ENCODE measurements at regions not wholly inside any gene's neighbourhood (a gene's known extent, or its start where the extent isn't known, plus 50 kb on each side); places are given as distances from the start of the nearest gene placed in this dataset.
"Not testable (repeated sequence)": the region's sequence is repeated elsewhere in the genome, so short reads cannot be mapped to it uniquely, and the experiment has no call there.

DNA sequence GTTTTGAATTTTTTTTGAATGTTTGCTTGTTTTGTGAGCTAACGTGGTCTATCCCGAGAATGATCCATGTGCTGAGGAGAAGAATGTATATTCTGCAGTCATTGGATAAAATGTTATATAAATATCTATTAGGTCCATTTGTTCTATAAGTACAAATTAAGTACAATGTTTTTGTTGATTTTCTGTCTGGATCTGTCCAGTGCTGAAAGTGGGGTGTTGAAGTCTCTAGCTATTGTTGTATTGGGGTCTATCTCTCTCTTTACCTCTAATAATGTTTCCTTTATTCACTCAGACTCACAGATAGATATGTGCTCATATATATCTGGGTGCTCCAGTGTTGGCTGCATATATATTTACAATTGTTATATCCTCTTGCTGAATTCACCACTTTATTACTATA lies 144.8 kb upstream of the SETMAR start:
- no peak for DNase-seq

DNA sequence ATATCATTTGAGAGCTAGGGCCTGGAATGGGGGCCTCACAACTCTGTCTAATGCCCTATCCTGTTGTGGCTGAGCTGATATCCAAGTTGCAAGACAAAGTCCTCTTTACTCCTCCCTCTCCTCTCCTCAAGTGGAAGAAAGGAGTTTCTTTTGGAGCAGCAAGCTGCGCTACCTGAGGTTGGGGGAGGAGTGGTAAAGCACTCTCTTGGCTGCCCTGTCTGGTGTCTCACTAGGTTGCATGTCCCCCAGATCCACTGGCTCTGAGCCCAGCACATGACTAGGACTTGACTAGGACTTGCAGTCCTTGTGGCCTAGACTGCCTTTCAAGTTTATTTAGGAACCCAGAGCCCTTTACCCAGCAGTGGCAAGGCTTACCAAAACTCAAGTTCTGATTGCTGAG lies 141.1 kb upstream of the SETMAR start:
- DNase-seq, result no peak

DNA sequence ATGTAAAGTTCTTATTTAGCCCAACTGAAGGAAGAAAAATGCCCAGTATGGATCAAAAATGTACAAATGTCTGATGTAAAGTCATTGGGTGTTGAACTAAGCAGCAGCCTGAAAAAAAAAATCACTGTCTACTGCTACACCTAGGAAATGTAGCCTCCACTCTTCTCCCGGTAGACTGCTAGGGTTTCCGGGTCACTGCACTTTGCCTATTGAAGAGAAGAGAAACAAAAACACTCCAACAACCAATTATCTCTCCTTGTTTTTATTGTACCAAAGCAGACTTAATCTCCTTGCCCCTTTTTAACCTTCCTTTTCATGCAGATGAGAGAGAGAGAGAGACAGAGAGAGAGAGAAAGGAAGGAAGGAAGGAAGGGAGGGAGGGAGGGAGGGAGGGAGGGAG lies 140.2 kb upstream of the SETMAR start:
- no peak for DNase-seq

DNA sequence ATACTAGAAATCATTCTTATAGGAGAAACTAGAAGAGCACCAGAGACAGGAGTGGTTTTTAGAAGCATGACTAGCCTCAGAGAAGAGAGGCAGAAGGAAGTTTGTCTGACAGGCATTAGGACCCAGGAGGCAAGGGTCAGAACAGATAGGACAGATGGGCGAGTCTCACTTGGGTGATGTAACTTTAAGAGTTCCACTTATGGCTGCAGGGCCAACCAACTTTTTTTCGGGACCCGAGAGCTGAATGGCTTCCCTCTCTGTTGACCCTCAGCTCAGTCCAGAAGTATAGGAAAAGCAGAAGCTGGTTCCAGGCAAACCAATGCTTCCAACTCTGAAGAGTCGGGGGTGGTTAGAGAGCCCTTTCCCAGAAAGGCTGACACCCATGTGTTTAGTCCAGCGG lies 136.6 kb upstream of the SETMAR start:
- no peak for DNase-seq

DNA sequence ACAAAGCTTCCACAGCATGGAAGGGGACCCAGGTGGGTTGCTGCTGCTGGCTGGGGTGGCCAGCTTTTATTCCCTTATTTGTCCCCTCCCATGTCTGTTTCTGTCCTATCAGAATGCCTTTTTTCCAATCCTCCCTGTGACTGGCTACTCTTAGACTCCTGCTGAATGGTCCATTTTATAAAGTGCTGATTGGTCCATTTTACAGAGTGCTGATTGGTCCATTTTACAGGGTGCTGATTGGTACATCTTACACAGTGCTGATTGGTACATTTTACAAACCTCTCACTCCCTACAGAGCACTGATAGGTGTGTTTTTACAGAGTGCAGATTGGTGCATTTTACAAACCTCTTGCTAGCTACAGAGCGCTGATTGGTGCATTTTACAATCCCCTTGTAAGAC lies 135.9 kb upstream of the SETMAR start:
- DNase-seq, result not testable (repeated sequence)

DNA sequence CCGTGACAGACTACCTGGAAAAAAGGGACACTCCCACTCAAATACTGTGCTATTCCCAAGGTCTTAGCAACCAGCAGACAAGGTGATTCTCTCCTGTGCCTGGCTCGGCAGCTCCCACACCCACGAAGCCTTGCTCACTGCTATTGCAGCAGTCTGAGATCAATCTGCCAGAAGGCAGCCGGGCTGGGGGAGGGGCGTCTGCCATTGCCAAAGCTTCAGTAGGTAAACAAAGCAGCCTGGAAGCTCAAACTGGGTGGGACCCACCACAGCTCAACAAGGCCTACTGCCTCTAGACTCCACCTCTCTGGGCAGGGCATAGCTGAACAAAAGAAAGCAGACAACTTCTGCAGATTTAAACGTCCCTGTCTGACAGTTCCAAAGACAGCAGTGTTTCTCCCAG lies 128.4 kb upstream of the SETMAR start:
- DNase-seq, result no peak

DNA sequence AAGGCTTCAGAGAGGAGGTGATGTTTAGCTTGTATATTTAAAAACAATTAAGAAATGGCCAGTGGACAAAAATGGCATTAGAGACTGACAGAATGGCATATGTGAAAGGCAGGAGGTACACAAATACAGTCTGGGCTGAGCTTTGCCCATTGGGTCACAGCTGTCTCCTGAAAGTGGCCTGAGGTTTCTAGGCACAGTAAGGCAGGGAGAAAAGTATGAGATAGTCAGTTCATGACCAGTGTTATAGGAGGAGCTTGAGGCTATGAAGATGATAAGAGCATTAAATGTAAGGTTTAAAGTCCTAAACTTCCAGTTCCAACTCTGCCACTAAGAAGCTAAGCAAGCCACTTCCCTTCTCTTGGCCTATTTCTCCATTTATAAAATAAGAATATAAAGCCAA lies 111.2 kb upstream of the SETMAR start:
- no peak for DNase-seq

DNA sequence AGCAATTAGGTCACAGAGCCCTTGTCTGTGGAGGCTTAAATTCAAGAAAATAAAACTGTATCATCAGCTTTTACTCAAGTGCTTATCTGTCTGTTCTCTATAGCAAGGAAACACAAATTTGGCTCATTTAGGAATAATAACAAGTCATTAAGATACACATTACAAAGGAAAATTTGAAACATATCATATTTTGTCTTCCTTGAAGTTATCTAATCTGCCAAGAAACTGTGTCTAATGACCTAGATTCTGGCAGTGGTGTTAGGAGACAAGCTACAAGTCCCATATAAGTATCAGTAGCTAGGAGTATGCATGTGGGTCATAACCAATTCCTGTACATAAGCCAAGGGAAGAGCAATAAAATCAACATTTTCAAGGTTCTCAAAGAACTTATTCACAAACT lies 108.2 kb upstream of the SETMAR start:
- DNase-seq, result no peak

DNA sequence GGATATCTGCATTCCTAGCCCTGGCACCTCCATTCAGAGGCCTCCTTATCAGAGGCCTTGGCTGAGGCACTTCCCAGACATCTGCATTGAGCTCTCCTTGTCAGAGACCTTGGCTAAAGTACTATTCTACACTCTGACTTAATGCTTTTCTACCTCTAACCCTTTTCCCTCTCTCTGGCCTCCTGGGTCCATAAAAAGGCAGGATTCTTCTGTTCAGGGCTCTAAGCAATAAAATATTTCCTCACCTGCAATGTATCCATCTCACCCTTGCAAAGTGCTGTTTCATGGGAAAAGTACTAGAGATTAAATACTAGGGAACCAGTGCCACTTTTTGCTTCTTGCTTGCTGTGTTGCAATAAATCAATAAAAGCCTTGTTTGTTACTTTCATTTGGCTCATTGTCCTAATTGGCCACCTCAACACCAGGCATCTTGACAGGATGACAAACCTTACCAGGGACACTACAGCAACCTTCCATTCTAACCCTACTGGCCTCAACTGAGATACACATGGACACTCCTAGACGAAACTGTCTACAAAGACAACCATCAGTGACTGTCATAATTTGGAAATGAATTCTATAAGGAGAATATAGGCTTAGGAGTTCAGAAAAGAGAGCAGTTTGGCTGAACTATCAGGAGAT lies 106.5 kb upstream of the SETMAR start:
- no peak for DNase-seq

DNA sequence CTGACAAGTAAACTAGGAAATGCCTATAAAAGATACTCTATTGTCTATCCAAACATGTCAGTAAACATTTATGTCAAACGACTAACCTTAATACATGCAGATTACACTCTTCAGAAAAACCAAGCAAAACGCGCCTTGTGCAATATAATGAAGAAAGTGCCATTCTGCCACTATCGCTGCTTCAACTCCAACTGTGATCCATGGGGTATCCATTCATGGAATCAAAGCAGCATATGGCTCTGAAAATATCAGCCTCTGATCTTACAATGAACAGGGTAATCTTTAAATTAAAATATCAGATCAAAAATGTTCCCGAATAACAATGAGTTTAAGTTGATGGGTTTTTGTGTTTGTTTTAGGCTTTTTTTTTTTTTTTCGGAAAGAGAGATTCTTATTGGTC lies 105.5 kb upstream of the SETMAR start:
- DNase-seq, result no peak

DNA sequence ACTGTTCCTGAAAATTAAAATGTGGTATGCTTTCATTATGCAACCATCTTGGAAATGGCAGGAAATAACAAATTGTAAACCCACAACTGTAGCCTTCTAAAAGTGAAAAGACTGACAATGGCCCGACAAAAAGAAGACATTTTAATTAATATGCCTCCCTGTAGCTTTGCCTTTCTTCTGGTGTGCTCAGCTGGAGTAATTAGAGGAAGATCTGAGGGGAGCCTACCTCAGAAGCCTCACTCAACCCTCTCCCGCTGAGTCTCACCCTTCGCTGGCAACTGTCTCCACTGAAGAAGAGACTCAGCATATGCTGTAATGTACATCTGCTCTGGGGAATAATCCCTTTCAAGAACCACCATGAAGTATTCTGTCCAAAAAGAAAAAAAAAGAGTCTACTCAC lies 104.7 kb upstream of the SETMAR start:
- no peak for DNase-seq

DNA sequence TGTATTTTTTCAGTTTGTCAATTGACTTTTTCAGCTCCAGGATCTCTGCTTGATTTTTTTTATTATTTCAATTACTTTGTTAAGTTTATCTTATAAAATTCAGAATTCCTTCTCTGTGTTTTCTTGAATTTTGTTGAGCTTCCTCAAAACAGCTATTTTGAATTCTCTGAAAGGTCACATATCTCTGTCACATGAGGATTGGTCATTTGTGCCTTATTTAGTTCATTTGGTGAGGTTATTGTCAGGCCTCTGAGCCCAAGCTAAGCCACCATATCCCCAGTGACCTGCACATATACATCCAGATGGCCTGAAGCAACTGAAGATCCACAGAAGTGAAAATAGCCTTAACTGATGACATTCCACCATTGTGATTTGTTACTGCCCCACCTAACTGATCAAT lies 98.4 kb upstream of the SETMAR start:
- not testable (repeated sequence) for DNase-seq

DNA sequence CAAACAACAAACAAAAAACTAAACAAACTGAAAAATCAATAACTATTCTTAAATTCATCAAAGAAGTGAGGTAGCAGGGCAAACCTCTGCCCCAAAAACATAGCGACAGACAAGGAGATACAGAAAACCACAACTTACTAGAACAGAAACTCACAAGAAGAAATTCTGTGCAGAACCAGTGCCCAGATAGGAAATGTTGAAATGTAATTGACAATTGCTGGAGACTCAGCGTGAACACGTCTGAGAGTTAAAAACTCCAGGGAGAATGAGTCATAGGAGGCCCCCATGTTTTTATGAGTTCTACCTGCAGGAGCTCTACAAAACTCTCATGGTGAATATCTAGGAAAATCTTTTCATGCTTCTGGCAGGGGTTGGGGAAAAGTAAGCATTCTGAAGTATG lies 95.5 kb upstream of the SETMAR start:
- no peak for DNase-seq

DNA sequence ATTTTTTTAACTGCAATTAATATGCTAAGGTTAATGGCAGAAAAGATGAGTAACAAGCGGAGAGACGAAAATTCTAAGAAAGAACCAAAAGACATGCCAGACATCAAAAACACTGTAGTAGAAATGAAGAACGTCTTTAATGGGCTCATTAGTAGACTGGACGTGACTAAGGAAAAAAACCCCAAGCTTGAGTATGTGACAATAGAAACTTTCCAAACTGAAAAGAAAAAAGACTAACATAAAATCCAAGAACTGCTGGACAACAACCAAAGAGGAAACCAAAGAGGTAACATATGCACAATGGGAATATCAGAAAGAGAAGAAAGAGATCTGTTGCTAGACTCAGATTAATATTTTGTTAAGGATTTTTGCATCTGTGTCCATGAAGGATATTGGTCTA lies 94.6 kb upstream of the SETMAR start:
- DNase-seq, result no peak

DNA sequence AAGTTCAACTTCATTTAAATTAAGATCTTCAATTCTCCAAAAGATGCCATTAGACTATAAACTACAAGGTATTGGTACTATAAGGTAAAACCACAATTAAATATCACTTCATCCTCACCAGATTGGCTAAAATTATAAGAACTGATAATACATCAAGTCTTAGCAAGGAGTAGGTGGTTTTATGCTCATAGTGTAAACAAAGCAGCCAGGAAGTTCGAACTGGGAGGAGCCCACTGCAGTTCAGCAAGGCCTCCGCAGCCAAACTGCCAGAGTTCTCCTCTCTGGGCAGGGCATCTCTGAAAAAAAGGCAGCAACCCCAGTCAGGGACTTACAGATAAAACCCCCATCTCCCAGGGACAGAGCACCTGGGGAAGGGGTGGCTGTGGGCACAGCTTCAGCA lies 91.6 kb upstream of the SETMAR start:
- DNase-seq, result no peak

DNA sequence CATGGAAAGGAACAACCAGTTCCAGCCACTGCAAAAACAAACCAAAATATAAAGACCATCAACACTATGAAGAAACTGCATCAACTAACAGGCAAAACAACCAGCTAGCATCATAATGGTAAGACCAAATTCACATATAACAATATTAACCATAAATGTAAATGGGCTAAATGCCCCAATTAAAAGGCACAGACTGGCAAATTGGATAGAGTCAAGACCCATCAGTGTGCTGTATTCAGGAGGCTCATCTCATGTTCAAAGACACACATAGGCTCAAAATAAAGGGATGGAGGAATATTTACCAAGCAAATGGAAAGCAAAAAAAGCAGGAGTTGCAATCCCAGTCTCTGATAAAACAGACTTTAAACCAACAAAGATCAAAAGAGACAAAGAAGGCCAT lies 89.7 kb upstream of the SETMAR start:
- not testable (repeated sequence) for DNase-seq

DNA sequence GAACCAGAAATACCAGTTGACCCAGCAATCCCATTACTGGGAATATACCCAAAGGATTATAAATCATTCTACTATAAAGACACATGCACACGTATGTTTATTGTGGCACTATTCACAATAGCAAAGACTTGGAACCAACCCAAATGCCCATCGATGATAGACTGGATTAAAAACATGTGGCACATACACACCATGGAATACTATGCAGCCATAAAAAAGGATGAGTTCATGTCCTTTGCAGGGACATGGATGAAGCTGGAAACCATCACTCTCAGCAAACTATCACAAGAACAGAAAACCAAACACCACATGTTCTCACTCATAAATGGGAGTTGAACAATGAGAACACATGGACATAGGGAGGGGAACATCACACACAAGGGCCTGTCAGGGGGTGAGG lies 86.2 kb upstream of the SETMAR start:
- not testable (repeated sequence) for DNase-seq

DNA sequence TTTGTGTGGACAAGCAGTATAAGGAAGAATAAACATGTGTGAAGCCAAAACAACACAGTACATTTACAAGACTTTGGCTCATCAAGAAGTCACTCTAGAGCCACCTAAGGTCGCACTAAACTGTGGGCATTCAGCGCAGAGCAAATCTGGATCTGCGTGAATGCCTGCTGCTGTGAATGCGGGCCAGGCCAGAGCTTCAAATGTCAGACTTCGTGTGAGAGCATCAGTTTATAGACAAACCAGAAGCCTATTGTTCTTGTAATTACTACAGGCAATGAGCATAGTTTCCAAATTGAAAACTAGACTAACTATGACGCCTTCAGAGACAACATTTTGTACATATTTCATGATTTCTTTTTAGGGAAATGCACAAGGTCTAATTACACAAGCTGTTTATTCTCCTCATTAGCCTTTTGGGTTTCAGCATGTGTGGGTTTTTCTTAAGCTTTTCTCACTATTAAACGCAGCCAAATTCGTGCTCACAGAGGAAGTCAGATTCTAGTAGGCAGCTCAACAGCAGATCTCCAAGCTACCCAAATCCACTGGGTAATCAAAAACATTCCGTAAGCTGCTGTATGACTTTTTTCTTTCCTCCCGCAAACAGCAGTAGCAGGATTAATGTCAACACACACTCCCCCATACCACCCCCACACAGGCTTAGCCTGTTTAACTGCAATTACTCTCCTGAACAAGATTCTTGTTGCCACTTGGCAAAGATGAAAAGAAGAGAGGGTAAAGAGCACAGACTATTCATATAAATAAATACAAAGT lies 84.5 kb upstream of the SETMAR start:
- no peak for DNase-seq

DNA sequence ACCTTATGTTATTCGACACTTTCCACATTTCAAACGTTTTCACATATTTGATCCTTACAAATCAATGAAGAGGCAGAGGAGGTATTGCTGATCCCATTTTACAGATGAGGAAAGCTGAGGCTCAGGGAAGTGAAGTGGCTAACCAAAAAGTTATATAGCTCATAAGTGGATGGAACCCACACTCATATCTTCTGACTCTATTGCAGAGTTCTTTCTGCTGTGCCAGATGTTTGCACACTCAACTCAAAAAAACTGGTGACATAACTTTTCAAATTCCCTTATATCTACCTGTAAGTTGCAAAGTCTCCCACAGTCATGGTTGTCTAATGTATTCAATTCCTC lies 84.0 kb upstream of the SETMAR start:
- DNase-seq, result no peak

DNA sequence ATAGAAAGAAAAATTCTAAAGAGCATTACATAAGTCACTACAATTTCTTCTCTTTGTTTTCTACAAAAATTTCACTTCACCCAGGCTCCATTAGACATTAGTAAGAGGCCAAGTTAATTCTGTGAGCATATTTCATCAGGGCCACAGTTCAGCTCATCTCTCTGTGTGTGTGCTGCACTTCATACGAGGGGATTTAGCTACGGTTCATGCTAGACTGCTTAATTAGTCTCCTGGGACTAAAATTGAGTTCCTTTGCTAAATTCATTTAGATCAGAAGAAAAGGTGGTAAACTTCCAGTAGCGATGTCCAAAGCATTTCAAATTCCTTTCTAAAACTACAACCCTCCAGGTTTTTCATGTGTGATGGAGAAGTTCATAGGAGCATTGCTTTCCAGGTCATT lies 83.1 kb upstream of the SETMAR start:
- DNase-seq, result no peak

DNA sequence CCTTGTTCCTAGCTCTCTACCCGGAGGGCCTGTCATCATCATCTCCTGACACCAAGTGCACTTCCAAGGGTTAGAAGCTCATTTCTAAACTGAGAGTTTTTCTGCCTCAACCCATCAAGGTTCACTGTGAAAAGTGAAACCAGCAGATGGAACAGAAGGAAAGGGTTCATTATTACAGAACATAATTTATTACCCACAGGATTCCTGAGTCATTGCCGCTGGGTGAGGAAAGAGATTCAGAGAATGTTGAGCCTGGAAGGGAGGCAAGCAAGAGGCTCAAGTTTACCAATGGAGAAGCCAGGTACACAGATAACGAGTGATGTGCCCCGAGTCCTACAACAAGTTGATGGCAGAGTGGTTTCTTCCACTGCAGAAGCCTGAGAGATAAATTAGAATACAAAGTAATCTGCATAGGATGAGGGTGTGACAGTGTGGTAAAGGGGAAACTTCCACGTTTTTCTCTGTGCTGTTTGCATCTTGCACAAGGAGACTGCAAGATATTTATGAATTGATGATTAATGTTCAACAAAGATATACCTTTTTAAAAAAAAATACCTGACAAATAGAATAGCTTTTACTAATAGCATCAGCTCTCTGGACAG lies 80.5 kb upstream of the SETMAR start:
- DNase-seq, result no peak

DNA sequence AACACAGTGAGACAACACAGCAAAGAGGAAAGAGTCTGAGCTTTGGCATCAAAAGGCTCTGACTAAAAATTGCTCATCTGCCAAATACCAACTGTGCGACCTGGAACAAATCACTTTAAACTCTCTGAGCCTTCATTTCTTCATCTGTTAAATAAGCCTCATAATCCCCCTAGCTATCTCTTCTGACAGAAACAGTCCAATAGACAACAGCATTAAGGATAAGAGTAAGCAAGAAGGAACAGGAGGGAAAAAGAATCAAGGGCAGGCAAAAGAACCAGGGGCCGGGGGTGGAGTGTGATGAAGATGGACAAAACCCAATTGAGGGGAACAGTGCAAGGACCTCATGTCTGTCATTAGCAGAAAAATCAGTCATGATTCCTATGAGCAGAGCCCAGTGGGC lies 79.4 kb upstream of the SETMAR start:
- DNase-seq, result no peak

DNA sequence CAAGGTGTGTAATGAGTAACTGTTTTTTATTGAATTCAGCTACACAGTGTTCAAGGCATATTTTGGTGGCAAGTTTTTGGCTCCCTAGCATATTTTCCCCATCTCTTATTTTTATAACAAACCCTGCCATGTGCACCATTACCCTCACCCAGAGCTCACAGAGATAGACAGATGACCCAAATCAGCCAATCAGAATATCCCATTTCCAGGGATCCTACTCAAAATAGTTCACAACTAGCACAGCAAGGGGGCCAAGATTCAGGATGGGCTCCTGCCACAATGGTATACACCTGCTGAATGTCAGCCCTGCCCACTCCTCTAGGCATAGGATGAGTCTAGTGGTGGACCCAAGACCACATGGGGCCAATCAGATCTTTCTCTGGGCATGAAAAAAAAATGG lies 78.8 kb upstream of the SETMAR start:
- no peak for DNase-seq

DNA sequence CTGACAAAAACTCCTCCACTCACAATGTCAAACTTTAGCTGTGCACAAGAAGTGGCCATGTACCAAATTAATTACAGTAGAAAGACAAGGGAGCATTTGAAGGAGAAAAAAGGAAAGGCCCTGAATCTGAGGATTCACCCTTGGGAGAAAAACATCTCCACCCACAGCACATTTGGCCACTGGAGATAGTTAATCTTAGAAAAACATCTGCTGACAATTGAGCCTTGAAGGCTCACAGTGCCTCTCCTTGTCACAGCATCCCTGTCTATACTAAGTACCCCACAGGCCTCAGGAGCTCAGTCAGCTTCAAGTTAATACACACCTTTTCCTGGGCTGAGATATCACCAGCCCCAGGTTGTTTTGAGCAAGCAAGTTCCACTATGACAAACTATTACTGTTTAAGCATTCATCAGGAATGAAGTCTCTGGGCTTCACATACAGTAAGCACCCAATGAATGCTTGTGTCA lies 78.1 kb upstream of the SETMAR start:
- DNase-seq, result no peak

DNA sequence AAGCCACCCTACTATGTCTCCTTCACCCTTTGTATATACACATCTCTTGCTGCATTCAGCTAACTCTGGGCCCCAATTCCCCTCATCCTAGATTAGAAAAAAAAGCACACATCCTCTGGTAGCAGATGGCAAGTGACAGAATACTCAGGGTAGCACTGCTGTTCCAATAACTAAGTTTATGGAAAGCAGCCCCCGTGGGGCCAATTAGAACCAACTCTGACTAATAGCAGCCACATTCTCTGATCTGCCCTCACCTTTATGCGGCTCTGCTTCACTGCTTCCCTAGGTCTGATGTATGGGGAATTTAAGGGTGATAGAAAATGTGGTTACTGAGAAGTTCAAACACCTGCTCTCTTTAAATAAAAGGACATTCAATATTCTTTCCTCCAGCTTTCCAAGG lies 74.9 kb upstream of the SETMAR start:
- DNase-seq, result no peak
